PC-9 (cell line): ENCODE measurements at regions not wholly inside any gene's neighbourhood (a gene's known extent, or its start where the extent isn't known, plus 50 kb on each side); places are given as distances from the start of the nearest gene placed in this dataset.

Experiments
- BruUV-seq: library from RNA; stranded (reverse); fragments of 400-500 nt; replicated peaks from 2 replicates; lab custom pipeline; 2021; lab: Mats Ljungman, UMichigan
- CTCF ChIA-PET: fragments of 300-600 bp; sonication (Branson Sonifier 250); formaldehyde crosslinking; loops from one replicate; lab custom pipeline; 2022; ENCODE audit warnings: antibody characterized with exemption; lab: Charles Lee
- POLR2A ChIA-PET: fragments of 300-600 bp; sonication (Branson Sonifier 250); formaldehyde crosslinking; loops from one replicate; lab custom pipeline; 2022; ENCODE audit warnings: antibody characterized with exemption; ENCODE audit not compliant: unreplicated experiment; lab: Charles Lee
- DNase-seq, 2 experiments: peaks; one replicate each; pipeline versions ENCODE4 v3.0.0 to v3.0.0-alpha.2; 2015 to 2022; ENCODE audit warnings: mixed read lengths in 1 of 2
- H2AFZ ChIP-seq: fragments of 200-600 bp; sonication (generic); 2 replicates; pipeline ENCODE4 v1.8.1; 2017; ENCODE audit warnings: antibody characterized with exemption
- H3F3A ChIP-seq: fragments of 200-600 bp; sonication (generic); 2 replicates; pipeline ENCODE4 v1.8.1; 2017; ENCODE audit warnings: antibody characterized with exemption, mild to moderate bottlenecking, low read depth; ENCODE audit not compliant: insufficient read depth
- H3K27ac ChIP-seq: fragments of 200-600 bp; sonication (generic); 2 replicates; pipeline ENCODE4 v1.6.1; 2016; ENCODE audit warnings: mixed run types
- H3K27me3 ChIP-seq: fragments of 200-600 bp; sonication (generic); 2 replicates; pipeline ENCODE4 v1.6.1; 2016; ENCODE audit warnings: low read depth, mixed run types; ENCODE audit not compliant: insufficient read depth
- H3K36me3 ChIP-seq: fragments of 200-600 bp; sonication (generic); 2 replicates; pipeline ENCODE4 v1.6.1; 2016; ENCODE audit warnings: low read depth, mixed run types
- H3K4me1 ChIP-seq: fragments of 200-600 bp; sonication (generic); replicated peaks from 2 replicates; pipeline ENCODE4 v1.6.1; 2016; ENCODE audit warnings: mixed run types; ENCODE audit not compliant: insufficient read depth
- H3K4me2 ChIP-seq: fragments of 200-600 bp; sonication (generic); 2 replicates; pipeline ENCODE4 v1.6.1; 2017; ENCODE audit warnings: mixed run types
- H3K4me3 ChIP-seq: fragments of 200-600 bp; sonication (generic); 2 replicates; pipeline ENCODE4 v1.6.1; 2016; ENCODE audit warnings: mixed run types
- H3K79me2 ChIP-seq: fragments of 200-600 bp; sonication (generic); 2 replicates; pipeline ENCODE4 v1.6.1; 2017; ENCODE audit warnings: low read depth, mixed run types
- H3K9me2 ChIP-seq: fragments of 200-600 bp; sonication (generic); 2 replicates; pipeline ENCODE4 v1.8.1; 2017; ENCODE audit warnings: mild to moderate bottlenecking; ENCODE audit not compliant: insufficient read depth
- H3K9me3 ChIP-seq: fragments of 200-600 bp; sonication (generic); 2 replicates; pipeline ENCODE4 v1.8.1; 2016; ENCODE audit warnings: low read depth; ENCODE audit not compliant: insufficient read depth
- H4K20me1 ChIP-seq: fragments of 200-600 bp; sonication (generic); 2 replicates; pipeline ENCODE4 v1.8.1; 2017; ENCODE audit not compliant: insufficient read depth
- EZH2 ChIP-seq: fragments of 200-600 bp; sonication (generic); IDR thresholded peaks from 2 replicates; pipeline ENCODE4 v1.8.0; 2017; ENCODE audit warnings: antibody characterized with exemption, low read depth
- intact Hi-C: fragments of 100-400 bp; cut with micrococcal nuclease; formaldehyde crosslinking; loops from one replicate; pipeline ENCODE4 v1.10.0; 2022; ENCODE audit not compliant: unreplicated experiment
- TF ChIP-seq, protein P1 (sequence below): fragments of 200-600 bp; sonication (generic); conservative IDR thresholded peaks from 2 replicates; pipeline ENCODE4 v1.6.1; 2017; ENCODE audit warnings: mixed run types, antibody characterized with exemption, mild to moderate bottlenecking, moderate library complexity

DNA sequence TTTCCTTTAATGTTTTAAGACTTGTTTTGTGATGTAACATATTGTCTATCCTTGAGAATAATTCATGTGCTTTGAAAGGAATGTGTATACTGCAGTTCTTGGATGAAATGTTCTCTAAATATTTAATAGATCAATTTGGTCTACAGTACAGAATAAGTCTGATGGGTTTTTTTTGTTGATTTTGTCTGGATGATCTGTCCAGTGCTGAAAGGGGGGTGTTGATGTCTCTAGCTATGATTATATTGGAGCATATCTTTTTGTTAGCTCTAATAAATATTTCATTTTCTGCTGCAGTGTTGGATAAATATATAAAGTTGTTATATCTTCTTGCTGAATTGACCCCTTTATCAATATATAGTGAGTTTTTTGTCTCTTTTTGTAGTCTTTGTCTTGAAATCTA is 269.9 kb upstream of the TUSC1 start:
- POLR2A ChIA-PET, result no interaction called here
- H3K27me3 ChIP-seq, result no peaks in the 10 kb centered on the region

DNA sequence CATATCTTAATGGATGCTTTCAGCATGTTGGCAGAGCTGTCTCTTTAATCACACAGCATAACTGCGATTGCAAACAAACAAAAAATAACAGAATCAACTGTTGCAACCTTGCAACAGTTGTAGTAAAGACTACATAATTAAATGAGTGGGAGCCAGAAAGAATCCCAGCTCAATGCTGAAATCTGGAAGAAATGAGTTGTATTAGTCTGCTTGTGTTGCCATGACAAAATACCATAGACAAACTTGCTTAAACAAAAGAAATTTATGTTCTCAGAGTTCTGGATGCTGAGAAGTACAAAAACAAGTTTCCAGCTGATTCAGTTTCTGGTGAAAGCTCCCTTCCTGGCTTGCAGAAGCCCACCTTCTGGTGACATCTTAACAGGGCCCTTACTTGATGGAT is 260.9 kb upstream of the TUSC1 start:
- H4K20me1 ChIP-seq, result no peaks in the 10 kb centered on the region
- no peaks in the 10 kb centered on the region for H3K27me3 ChIP-seq
- intact Hi-C loops, result no loop called here
- no peaks in the 10 kb centered on the region for H3K9me3 ChIP-seq
- ChIA-PET CTCF (no interaction called here), POLR2A (no interaction called here)
- no peaks in the 10 kb centered on the region for H3F3A ChIP-seq
- TF ChIP-seq EZH2, result no peak
- TF ChIP-seq, protein P1, sequence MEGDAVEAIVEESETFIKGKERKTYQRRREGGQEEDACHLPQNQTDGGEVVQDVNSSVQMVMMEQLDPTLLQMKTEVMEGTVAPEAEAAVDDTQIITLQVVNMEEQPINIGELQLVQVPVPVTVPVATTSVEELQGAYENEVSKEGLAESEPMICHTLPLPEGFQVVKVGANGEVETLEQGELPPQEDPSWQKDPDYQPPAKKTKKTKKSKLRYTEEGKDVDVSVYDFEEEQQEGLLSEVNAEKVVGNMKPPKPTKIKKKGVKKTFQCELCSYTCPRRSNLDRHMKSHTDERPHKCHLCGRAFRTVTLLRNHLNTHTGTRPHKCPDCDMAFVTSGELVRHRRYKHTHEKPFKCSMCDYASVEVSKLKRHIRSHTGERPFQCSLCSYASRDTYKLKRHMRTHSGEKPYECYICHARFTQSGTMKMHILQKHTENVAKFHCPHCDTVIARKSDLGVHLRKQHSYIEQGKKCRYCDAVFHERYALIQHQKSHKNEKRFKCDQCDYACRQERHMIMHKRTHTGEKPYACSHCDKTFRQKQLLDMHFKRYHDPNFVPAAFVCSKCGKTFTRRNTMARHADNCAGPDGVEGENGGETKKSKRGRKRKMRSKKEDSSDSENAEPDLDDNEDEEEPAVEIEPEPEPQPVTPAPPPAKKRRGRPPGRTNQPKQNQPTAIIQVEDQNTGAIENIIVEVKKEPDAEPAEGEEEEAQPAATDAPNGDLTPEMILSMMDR, result no peak
- no peaks in the 10 kb centered on the region for H3K79me2 ChIP-seq
- no peak overlapping the region for H2AFZ ChIP-seq
- no peak overlapping the region for H3K27ac ChIP-seq
- no peak overlapping the region for H3K4me2 ChIP-seq
- no peaks in the 10 kb centered on the region for H3K36me3 ChIP-seq
- no TSS peak for BruUV-seq
- H3K4me3 ChIP-seq, result no peak overlapping the region
- H3K4me1 ChIP-seq, result no peaks in the 10 kb centered on the region
- no peaks in the 10 kb centered on the region for H3K9me2 ChIP-seq
- DNase-seq, result no peak

More for the DNA sequence above, 269.9 kb upstream of the TUSC1 start:
- H2AFZ ChIP-seq, result no peak overlapping the region
- H3K36me3 ChIP-seq, result no peaks in the 10 kb centered on the region
- no TSS peak for BruUV-seq
- no peaks in the 10 kb centered on the region for H3K4me1 ChIP-seq
- no peak overlapping the region for H3K4me2 ChIP-seq
- no peaks in the 10 kb centered on the region for H3K79me2 ChIP-seq
- no peak overlapping the region for H3K27ac ChIP-seq
- H3K9me2 ChIP-seq, result no peaks in the 10 kb centered on the region
- CTCF ChIA-PET, result no interaction called here
- TF ChIP-seq EZH2, result no peak
- TF ChIP-seq, protein P1, result no peak
- no peaks in the 10 kb centered on the region for H3K9me3 ChIP-seq
- DNase-seq, result no peak
- H3F3A ChIP-seq, result no peaks in the 10 kb centered on the region
- no peaks in the 10 kb centered on the region for H4K20me1 ChIP-seq
- H3K4me3 ChIP-seq, result no peak overlapping the region
- intact Hi-C loops, result no loop called here

DNA sequence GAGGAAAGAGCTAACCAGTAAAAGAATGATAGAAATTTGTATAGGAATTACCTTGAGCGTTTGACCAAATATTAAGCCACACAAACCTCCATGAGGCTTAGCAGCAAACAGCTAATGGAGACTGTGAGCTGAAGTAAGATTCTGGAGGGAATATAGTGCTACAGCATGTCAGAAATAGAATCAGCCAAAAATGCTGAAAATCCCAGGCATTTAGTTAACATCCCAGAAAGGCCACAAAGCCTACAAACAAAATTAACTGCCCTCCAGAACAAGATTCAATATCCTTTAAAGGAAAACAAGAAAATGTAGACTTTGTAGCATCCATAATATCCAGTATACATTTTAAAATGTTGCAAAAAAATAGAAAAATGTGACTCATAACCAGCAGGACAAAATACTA is 257.8 kb upstream of the TUSC1 start:
- intact Hi-C loops, result no loop called here
- ChIA-PET POLR2A (no interaction called here), CTCF (no interaction called here)
- BruUV-seq, result no TSS peak
- H3K9me2 ChIP-seq, result no peaks in the 10 kb centered on the region
- H3K4me3 ChIP-seq, result no peak overlapping the region
- H3K27ac ChIP-seq, result no peak overlapping the region
- no peaks in the 10 kb centered on the region for H3K36me3 ChIP-seq
- H3K4me2 ChIP-seq, result no peak overlapping the region
- no peaks in the 10 kb centered on the region for H4K20me1 ChIP-seq
- H3K4me1 ChIP-seq, result no peaks in the 10 kb centered on the region
- DNase-seq, result no peak
- H3K9me3 ChIP-seq, result no peaks in the 10 kb centered on the region
- no peak for TF ChIP-seq EZH2
- no peak overlapping the region for H2AFZ ChIP-seq
- H3K27me3 ChIP-seq, result no peaks in the 10 kb centered on the region
- H3F3A ChIP-seq, result no peaks in the 10 kb centered on the region
- H3K79me2 ChIP-seq, result no peaks in the 10 kb centered on the region

- Histone ChIP-seq H3K9me2 (no peaks in the 10 kb centered on the region), H3K4me3 (no peak overlapping the region), H3K27me3 (no peaks in the 10 kb centered on the region), H3K4me1 (no peaks in the 10 kb centered on the region), H3K4me2 (no peak overlapping the region), H3F3A (no peaks in the 10 kb centered on the region), H3K9me3 (no peaks in the 10 kb centered on the region), H3K79me2 (no peaks in the 10 kb centered on the region), H4K20me1 (no peaks in the 10 kb centered on the region), H3K27ac (no peak overlapping the region), H2AFZ (no peak overlapping the region), H3K36me3 (no peaks in the 10 kb centered on the region)
- intact Hi-C loops, result no loop called here
- TF ChIP-seq EZH2, result no peak
- TF ChIP-seq, protein P1, result no peak
- POLR2A ChIA-PET, result no interaction called here
- CTCF ChIA-PET, result no interaction called here
- no TSS peak for BruUV-seq
- DNase-seq, result no peak
Observed at GRCh38 chr9:25935188-25935587, 256.9 kb upstream of the TUSC1 start.
